Karpas-422 (cell line): ENCODE measurements at regions not wholly inside any gene's neighbourhood (a gene's known extent, or its start where the extent isn't known, plus 50 kb on each side); places are given as distances from the start of the nearest gene placed in this dataset.

ENCODE experiments used
- DNase-seq: peaks from one replicate; pipeline ENCODE4 v3.0.0-alpha.2; 2015
- H2AFZ ChIP-seq: fragments of 200-600 bp; sonication (generic); 2 replicates; pipeline ENCODE4 v1.6.1; 2014; ENCODE audit warnings: antibody characterized with exemption, low read length, mixed read lengths
- H3K27ac ChIP-seq: fragments of 200-600 bp; sonication (generic); 2 replicates; pipeline ENCODE4 v1.5.1; 2014; ENCODE audit warnings: mild to moderate bottlenecking, low read length, moderate library complexity
- H3K27me3 ChIP-seq: fragments of 200-600 bp; sonication (generic); 2 replicates; pipeline ENCODE4 v1.6.1; 2014; ENCODE audit warnings: low read length, mixed read lengths
- H3K36me3 ChIP-seq: fragments of 200-600 bp; sonication (generic); 2 replicates; pipeline ENCODE4 v1.6.1; 2014; ENCODE audit warnings: low read length, mixed read lengths; ENCODE audit not compliant: insufficient read depth
- H3K4me1 ChIP-seq: fragments of 200-600 bp; sonication (generic); 2 replicates; pipeline ENCODE4 v1.6.1; 2014; ENCODE audit warnings: mild to moderate bottlenecking, low read length, mixed read lengths
- H3K4me2 ChIP-seq: fragments of 200-600 bp; sonication (generic); 2 replicates; pipeline ENCODE4 v1.6.1; 2014; ENCODE audit warnings: low read length, low read depth, mild to moderate bottlenecking; ENCODE audit not compliant: poor library complexity, severe bottlenecking
- H3K4me3 ChIP-seq: fragments of 200-600 bp; sonication (generic); 2 replicates; pipeline ENCODE4 v1.5.1; 2014; ENCODE audit warnings: mild to moderate bottlenecking, antibody characterized with exemption, low read length, mixed read lengths
- H3K79me2 ChIP-seq: fragments of 200-600 bp; sonication (generic); 2 replicates; pipeline ENCODE4 v1.6.1; 2014; ENCODE audit warnings: mild to moderate bottlenecking, low read length, mixed read lengths
- H3K9ac ChIP-seq: fragments of 200-600 bp; sonication (generic); 2 replicates; pipeline ENCODE4 v1.6.0; 2014; ENCODE audit warnings: low read length
- H3K9me2 ChIP-seq: fragments of 200-600 bp; sonication (generic), shearing (Covaris generic); replicated peaks from 2 replicates; pipeline ENCODE4 v1.6.0; 2014; ENCODE audit warnings: mild to moderate bottlenecking, low read length, moderate library complexity; ENCODE audit not compliant: insufficient read depth
- H3K9me3 ChIP-seq: fragments of 300-700, 200-600 bp; sonication (generic); 2 replicates; pipeline ENCODE4 v1.6.1; 2014; ENCODE audit warnings: low read length, mixed read lengths
- H4K20me1 ChIP-seq: fragments of 200-600 bp; sonication (generic); 2 replicates; pipeline ENCODE4 v1.6.1; 2014; ENCODE audit warnings: mild to moderate bottlenecking, antibody characterized with exemption, low read length, low read depth; ENCODE audit not compliant: insufficient read depth

DNA sequence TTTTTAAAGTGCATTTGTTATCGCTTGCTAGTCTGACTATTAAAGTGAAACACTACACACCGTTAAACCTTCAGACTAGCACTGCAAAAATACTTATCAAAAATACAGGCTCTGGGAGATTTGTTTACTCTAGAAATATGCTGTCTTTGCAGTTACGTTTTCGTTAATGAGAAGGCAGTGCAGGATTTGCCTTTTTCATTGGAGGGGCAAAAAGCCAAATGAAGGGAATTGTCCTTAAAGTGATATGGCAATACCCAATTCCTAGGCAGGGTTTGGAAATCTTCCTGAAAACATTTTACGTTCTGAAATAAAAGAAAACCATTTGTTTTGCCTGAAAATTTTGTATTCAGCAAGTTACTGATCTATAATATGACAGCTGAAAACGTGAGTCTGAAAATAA lies 1800.2 kb downstream of the MAT2B start:
- no peaks in the 10 kb centered on the region for H3K4me1 ChIP-seq
- H3K79me2 ChIP-seq = no peaks in the 10 kb centered on the region
- H3K9me2 ChIP-seq = no peaks in the 10 kb centered on the region
- no peak overlapping the region for H3K27ac ChIP-seq
- no peaks in the 10 kb centered on the region for H3K27me3 ChIP-seq
- H2AFZ ChIP-seq = no peak overlapping the region
- H3K4me2 ChIP-seq = no peak overlapping the region
- H3K4me3 ChIP-seq = no peak overlapping the region
- 0 out of 2 replicates have a peak, but pooled peaks cover 3% of the 10 kb centered on the region for H3K36me3 ChIP-seq
- peaks cover 13% of the 10 kb centered on the region for H3K9me3 ChIP-seq
- no peak for DNase-seq
- H3K9ac ChIP-seq = no peak overlapping the region
- H4K20me1 ChIP-seq = no peaks in the 10 kb centered on the region

DNA sequence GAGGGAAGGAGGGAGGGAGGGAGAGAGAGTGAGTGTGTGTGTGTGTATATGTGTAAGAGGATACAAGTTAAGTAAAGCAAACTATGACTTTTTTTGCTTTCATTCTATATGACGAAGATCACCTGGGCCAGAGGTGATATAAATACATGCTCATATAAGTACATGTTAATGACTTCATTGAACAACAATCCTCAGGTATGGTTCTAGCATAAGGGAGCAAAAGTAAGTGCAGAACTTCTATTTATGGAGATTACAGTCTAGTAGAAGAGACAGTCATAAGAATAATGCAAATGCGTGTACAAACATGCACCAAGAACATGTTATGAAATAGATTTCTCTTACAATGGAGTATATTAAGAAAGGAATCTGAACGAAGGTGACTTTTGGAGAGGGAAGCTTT lies 1804.0 kb downstream of the MAT2B start:
- DNase-seq = no peak
- Histone ChIP-seq H3K27ac (no peak overlapping the region), H3K27me3 (no peaks in the 10 kb centered on the region), H3K9me2 (no peaks in the 10 kb centered on the region), H3K4me2 (no peak overlapping the region), H3K4me3 (no peak overlapping the region), H3K4me1 (no peaks in the 10 kb centered on the region), H3K9me3 (peaks cover 15% of the 10 kb centered on the region), H3K36me3 (no peaks in the 10 kb centered on the region), H4K20me1 (no peaks in the 10 kb centered on the region), H3K9ac (no peak overlapping the region), H2AFZ (no peak overlapping the region), H3K79me2 (no peaks in the 10 kb centered on the region)

DNA sequence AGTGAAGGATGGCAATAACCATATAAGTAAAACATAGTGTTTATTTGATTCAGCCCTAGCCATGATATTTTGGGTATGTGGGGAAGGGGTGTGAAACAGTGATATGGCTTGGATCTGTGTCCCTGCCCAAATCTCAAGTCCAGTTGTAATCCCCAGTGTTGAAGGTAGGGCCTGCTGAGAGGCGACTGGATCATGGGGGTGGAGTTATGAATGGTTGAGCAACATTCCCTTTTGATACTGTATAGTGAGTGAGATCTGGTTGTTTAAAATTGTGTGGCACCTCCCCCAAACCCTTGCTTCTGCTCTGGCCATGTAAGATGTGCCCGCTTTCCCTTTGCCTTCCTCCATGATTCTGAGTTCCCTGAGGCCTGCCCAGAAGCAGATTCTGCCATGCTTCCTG lies 1804.6 kb downstream of the MAT2B start:
- Histone ChIP-seq H3K27ac (no peak overlapping the region), H3K4me2 (no peak overlapping the region), H3K4me1 (no peaks in the 10 kb centered on the region), H3K9me2 (no peaks in the 10 kb centered on the region), H4K20me1 (no peaks in the 10 kb centered on the region), H2AFZ (no peak overlapping the region), H3K9me3 (peaks cover 17% of the 10 kb centered on the region), H3K27me3 (no peaks in the 10 kb centered on the region), H3K36me3 (no peaks in the 10 kb centered on the region), H3K9ac (no peak overlapping the region), H3K79me2 (no peaks in the 10 kb centered on the region), H3K4me3 (no peak overlapping the region)
- no peak for DNase-seq

DNA sequence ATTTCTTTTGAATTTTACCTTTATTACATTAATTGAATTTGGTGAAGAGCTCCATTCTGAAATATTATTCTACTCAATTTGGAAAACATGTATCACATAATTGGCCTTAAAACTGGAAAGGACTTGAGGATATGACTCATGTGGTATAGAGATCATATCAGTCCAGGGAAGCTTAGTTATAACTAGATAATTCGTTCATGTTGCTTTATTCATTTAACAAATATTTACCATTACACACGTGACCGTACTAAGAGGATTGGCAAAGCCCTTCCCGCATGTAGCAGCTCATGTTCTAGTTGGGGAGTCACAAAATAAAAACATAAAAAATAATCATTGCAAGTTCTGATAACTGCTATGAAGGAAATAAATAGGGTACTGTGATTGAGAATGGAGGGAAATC lies 1816.5 kb downstream of the MAT2B start:
- no peak for DNase-seq
- Histone ChIP-seq H3K4me1 (no peaks in the 10 kb centered on the region), H3K4me3 (no peak overlapping the region), H3K9me2 (no peaks in the 10 kb centered on the region), H3K9me3 (peaks cover 19% of the 10 kb centered on the region), H3K9ac (no peak overlapping the region), H3K36me3 (no peaks in the 10 kb centered on the region), H3K4me2 (no peak overlapping the region), H2AFZ (no peak overlapping the region), H3K79me2 (no peaks in the 10 kb centered on the region), H3K27me3 (no peaks in the 10 kb centered on the region), H3K27ac (no peak overlapping the region), H4K20me1 (no peaks in the 10 kb centered on the region)

DNA sequence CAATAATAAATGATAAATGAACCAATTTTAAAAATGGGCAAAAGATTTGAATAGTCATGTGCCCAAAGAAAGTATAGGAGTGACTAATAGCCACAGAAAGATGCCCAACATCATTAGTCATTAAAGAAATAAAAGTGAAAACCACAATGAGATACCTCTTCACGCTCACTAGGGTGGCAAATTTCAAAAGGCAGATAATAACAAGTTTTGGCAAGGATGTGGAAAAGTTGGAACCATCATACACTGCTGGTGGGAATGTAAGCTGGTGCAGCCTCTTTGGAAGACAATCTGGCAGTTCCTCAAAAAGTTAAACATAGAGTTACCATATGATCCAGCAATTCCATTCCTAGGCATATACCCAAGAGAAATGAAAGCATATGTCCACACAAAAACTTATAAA lies 1819.8 kb downstream of the MAT2B start:
- DNase-seq = no peak
- Histone ChIP-seq H3K9me3 (peaks cover 15% of the 10 kb centered on the region; the same call in 1 of the 2 replicates), H3K79me2 (no peaks in the 10 kb centered on the region), H4K20me1 (no peaks in the 10 kb centered on the region), H3K9me2 (no peaks in the 10 kb centered on the region), H3K27me3 (no peaks in the 10 kb centered on the region), H3K9ac (no peak overlapping the region), H3K36me3 (no peaks in the 10 kb centered on the region), H3K4me2 (no peak overlapping the region), H3K27ac (no peak overlapping the region), H2AFZ (no peak overlapping the region), H3K4me1 (no peaks in the 10 kb centered on the region), H3K4me3 (no peak overlapping the region)

DNA sequence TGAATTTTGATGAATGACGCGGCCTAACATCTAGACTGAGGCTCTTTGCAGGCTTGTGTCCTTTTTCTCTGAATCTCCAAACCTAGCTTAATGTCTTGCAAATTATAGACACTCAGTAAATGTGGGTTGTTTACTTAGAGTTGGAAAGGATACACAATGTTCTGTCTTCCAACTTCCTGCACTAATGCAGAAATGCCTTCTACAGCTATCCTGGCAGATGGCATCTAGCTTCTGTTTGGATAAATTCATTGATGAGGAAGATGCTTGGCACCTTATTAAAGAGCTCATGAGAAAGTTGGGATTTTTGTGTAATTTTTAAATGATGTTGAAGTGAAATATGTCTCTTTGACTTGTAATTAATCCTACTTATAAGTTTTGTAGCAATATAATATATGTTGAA lies 1822.2 kb downstream of the MAT2B start:
- Histone ChIP-seq H3K4me2 (no peak overlapping the region), H3K4me3 (no peak overlapping the region), H4K20me1 (no peaks in the 10 kb centered on the region), H3K79me2 (no peaks in the 10 kb centered on the region), H3K27me3 (no peaks in the 10 kb centered on the region), H3K4me1 (no peaks in the 10 kb centered on the region), H3K36me3 (no peaks in the 10 kb centered on the region), H3K9me3 (peaks cover 20% of the 10 kb centered on the region; the same call in 1 of the 2 replicates), H3K9me2 (no peaks in the 10 kb centered on the region), H2AFZ (no peak overlapping the region), H3K9ac (no peak overlapping the region), H3K27ac (no peak overlapping the region)
- no peak for DNase-seq

DNA sequence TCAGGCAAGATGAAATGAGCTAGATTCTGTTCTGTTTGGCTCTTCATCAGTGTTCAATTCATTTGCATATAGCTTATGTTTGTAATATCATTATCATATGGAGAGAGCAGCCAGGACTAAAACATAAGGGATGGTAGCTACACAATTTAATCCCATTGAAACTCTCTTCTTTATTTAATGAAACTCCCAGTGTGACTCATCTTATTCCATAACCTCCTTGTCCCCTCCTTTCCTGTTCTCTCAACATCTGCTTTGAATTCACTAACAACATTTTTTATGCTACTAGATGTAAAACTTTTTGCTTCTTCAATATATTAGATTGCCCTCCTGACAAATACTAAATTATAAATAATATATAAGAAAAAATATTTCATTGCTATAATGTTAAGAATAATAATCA lies 1823.4 kb downstream of the MAT2B start:
- H2AFZ ChIP-seq = no peak overlapping the region
- no peak overlapping the region for H3K27ac ChIP-seq
- H3K27me3 ChIP-seq = no peaks in the 10 kb centered on the region
- H4K20me1 ChIP-seq = no peaks in the 10 kb centered on the region
- H3K9ac ChIP-seq = no peak overlapping the region
- no peaks in the 10 kb centered on the region for H3K4me1 ChIP-seq
- no peak overlapping the region for H3K4me2 ChIP-seq
- no peak for DNase-seq
- H3K79me2 ChIP-seq = no peaks in the 10 kb centered on the region
- H3K36me3 ChIP-seq = no peaks in the 10 kb centered on the region
- H3K9me3 ChIP-seq = peaks cover 23% of the 10 kb centered on the region; the same call in 1 of the 2 replicates
- H3K4me3 ChIP-seq = no peak overlapping the region
- no peaks in the 10 kb centered on the region for H3K9me2 ChIP-seq

DNA sequence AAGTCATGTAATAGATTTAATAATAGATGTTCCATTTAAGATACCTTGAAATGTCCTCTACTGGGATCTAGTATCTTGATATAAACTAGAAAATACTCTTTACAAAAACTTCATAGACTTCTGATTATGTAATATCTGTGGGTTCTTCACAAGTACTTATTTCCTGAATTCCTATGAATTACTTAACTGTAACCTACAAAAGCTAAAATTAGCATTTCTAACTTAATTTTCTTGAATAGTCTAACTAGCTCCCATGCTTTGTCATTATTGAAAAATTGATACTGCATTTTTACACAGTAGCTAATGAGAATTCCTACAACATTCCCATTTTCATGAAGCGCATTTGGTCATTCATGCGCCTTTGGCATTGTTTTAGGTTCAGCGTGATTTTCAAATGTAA lies 1828.2 kb downstream of the MAT2B start:
- Histone ChIP-seq H3K4me1 (no peaks in the 10 kb centered on the region), H3K9me3 (peaks cover 20% of the 10 kb centered on the region; the same call in 1 of the 2 replicates), H3K4me3 (no peak overlapping the region), H3K27me3 (no peaks in the 10 kb centered on the region), H3K79me2 (no peaks in the 10 kb centered on the region), H3K9ac (no peak overlapping the region), H3K36me3 (no peaks in the 10 kb centered on the region), H3K27ac (no peak overlapping the region), H3K4me2 (no peak overlapping the region), H3K9me2 (no peaks in the 10 kb centered on the region), H2AFZ (no peak overlapping the region), H4K20me1 (no peaks in the 10 kb centered on the region)
- no peak for DNase-seq

DNA sequence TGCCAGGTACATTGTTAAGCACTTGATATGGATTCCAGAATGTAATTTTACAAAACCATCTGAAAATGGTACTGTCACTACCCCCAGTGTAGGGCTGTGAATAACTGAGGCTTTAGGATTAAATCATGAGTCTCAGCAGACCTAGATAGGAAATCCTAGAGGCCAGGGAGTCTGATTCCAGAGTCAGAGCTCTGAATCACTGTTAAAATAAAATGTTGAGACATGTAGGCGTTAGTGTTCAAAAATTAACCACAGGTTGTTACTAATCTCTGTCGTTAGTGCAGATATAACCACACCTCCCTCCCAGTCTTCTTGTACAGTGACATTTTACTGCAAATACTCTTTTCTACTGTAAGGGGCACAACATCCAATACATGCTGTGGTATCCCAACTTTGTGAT lies 1828.8 kb downstream of the MAT2B start:
- Histone ChIP-seq H3K27me3 (no peaks in the 10 kb centered on the region), H3K4me3 (no peak overlapping the region), H3K27ac (no peak overlapping the region), H3K4me2 (no peak overlapping the region), H3K79me2 (no peaks in the 10 kb centered on the region), H2AFZ (no peak overlapping the region), H4K20me1 (no peaks in the 10 kb centered on the region), H3K9me2 (no peaks in the 10 kb centered on the region), H3K36me3 (no peaks in the 10 kb centered on the region), H3K9ac (no peak overlapping the region), H3K4me1 (no peaks in the 10 kb centered on the region), H3K9me3 (peaks cover 20% of the 10 kb centered on the region; the same call in 1 of the 2 replicates)
- no peak for DNase-seq
